GM21515 (cell line): ENCODE measurements at regions not wholly inside any gene's neighbourhood (a gene's known extent, or its start where the extent isn't known, plus 50 kb on each side); places are given as distances from the start of the nearest gene placed in this dataset.
A peak's percentile ranks its signal among the peaks of the same experiment; 100 is the strongest.
"Not testable (repeated sequence)": the region's sequence is repeated elsewhere in the genome, so short reads cannot be mapped to it uniquely, and the experiment has no call there.

Experiments used
- ATAC-seq: cut with Tn5 transposase; IDR thresholded peaks from one replicate; pipeline ENCODE4 v1.9.1; 2021; ENCODE audit not compliant: unreplicated experiment

DNA sequence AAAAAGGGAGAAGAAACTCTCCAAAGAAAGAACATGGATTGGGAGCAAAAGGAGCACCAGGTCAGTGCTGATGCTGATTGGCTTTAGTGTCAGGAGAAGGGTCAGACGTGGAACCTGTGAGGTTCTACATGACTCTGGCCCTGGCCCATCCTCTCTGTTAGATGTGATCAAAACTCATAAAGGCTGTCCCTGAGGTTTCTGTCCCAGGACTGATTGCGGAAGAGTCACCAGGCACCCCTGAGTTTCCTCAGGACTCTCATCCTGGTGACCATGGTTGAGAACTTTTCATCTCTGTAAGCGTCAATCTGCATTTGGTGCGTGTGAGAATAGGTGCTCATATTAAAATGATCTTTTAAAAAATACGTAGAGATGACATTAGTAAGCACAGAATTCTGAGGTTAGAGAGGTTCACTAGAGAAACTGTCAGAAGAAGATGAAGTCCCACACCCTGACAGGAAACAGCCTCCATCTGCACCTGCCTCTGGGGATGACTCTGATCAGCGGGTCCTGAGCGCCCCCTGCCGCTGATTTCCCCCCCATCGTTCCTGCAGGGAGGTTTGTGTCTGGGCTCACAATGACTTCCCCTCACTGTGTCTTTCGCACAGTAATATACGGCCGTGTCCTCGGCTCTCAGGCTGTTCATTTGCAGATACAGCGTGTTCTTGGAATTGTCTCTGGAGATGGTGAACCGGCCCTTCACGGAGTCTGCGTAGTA, 741.8 kb downstream of the TMEM121 start:
- ATAC-seq, result no peak

DNA sequence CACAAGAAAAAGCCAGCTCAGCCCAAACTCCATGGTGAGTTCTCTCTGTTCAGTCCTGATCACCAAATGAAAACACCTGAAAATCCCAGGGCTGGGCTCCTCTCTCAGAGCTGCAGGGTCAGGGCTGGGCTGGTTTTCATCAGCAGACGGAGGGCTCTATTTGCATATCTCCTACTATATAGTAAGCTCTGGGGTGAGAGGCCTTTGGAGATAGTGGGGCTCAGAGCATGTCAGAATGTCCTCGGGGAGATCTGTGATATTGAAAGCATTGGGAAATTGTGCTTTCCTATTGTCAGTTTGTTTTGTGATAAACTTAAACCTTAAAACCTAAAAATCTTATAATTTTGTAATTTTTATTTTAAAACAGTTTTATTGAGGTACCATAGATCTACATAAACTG, 742.6 kb downstream of the TMEM121 start:
- ATAC-seq, result no peak

DNA sequence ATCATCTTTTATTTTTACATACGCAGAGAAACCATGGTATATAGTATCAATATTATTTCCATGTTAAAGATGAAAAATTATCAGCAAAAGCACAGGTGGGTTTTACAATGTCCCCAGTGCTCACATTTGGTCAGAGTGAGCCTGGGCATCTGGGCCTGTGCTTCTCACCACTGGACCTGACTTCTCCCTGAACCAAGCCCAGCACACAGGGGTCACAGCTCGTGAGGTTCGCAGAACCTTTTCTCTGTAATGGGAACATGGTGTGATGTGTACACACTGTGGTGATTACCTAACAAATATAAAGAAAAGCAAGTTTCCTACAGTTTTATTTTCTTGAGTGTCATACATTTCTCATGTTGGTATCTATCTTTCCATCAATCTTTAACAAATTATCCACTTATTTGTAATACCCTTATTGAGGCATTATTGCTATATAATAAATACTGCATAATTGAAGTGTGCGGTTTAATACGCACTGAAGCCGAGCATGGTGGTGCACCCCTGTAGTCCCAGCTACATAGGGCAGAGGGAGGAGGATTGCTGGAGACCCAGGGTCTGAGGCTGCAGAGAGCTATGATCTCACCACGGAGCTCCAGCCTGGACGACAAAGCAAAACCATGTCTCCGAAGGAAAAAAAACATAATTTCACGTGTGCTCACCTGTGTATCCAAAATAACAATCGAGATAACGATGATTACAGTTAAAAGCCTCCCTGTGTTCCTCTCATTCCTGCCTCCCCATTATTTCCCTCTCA, 743.2 kb downstream of the TMEM121 start:
- ATAC-seq, result no peak

DNA sequence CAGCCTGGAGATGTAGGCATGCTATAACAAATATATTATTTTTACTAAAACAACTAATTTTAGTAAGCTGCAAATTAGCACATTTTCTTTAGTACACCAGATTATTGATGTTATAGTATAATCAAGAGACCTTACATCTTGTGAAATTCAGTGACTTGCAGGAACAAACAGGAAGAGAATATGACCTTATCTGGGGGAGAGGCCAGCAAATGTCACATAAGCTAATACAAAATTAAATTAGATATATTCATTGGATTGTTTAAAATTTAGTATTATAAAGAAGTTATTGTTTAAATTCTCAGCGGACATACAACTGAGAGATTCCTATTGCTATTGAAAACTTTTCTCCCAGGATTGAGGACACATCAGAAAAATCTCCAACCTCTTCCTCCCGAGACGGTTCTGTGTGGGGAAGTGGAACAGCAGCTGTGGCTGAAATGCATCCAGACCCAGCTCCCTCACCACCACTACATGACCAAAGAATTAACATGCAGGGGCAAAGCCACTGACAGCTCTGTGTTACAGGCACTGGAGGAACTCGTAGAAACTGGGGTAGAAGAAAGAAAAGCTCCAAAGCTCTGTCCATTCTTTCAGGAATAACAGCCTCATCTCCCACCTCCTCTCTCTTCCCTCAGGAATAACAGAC, 744.2 kb downstream of the TMEM121 start:
- not testable (repeated sequence) for ATAC-seq

DNA sequence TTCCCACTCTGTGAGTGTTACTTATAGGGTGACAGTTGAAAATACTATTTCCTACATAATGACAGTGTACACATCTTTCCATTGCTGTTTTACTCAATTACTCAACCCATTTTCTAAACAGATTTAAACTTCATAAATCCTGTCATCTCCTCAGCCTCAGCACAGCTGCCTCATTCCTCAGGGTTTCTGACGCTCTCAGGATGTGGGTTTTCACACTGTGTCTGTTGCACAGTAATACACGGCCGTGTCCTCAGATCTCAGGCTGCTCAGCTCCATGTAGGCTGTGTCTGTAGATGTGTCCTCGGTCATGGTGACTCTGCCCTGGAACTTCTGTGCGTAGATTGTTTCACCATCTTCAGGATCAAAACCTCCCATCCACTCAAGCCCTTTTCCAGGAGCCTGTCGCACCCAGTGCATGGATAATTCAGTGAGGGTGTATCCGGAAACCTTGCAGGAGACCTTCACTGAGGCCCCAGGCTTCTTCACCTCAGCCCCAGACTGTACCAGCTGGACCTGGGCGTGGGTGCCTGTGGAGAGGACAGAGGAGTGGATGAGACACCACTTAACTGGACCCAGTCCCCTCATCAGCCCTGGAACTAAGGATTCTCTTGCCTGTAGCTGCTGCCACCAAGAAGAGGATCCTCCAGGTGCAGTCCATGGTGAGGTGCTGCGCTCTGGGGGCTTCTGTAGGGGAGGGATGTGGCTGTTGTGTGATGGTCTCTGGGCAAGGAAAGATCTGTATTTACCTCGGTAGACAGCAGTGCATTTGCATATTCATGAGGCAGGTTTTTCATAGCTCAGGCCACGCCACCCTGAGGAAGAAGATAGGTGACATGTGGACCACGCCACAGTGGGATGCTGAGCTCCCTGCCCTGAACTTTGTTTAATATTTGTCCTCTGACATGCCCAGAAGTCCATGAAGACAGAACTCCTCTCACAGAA, 750.2 kb downstream of the TMEM121 start:
- ATAC-seq, result no peak

DNA sequence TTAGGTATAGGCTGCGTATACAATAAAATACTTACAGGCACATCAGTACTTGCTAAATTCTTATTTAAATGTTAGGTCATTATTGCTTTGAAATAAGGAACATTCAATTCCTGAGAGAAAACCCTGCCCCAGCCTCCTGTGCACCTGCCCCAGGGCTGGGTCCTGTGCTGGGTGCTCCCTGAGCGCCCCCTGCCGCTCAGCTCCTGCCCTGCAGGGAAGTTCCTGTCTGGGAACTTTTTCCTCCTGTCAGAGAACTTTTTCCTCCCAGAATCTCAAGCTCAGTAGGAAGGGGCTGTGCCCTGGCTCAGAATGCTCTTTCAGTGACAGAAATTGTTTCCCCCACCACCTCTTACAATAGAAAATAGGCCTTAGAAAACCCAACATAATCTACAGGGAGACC, 751.1 kb downstream of the TMEM121 start:
- no peak for ATAC-seq

DNA sequence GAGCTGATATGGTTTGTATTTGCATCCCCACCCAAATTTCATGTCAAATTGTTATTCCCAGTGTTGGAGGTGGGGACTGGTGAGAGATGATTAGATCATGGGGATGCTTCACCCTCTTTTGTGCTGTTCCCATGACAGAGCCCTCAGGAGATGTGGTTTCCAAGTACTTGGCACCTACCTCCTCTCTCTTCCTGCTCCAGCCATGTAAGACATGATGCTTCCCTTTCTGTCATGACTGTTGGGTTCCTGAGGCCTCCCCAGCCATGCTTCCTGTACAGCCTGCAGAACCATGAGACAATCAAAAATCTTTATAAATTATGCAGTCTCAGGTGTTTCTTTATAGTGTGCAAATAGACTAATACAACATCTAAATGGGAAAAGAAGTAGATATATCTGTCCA, 754.5 kb downstream of the TMEM121 start:
- no peak for ATAC-seq

DNA sequence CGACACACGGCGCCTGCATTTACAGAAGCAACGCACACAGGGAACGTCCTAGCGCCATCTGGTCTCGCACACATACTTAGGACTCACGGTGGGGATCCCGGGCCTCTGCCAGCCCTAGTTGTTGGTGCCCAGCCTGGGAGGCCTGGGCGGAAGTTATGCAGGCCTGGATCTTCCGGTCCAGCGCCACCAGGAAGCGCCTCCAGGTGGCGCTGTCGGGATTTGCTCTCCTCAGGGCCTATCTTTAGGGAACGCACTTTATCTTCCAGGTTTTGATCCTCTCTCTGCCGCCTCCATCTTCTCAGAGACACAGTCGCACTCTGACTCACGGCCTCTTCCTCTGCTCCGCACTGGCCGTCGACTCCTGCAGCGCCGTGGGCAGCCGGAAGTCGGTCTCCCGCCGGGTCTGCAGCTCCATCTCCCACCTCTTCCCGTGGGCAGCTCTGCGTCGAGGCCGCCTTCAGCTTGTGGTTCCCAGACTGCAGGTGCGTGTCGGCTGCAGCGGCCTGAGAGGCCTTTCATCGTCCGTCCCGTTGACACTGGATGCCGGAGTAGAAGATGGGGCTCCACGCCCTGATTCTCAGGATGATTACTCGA, 760.4 kb downstream of the TMEM121 start:
- ATAC-seq, result no peak

DNA sequence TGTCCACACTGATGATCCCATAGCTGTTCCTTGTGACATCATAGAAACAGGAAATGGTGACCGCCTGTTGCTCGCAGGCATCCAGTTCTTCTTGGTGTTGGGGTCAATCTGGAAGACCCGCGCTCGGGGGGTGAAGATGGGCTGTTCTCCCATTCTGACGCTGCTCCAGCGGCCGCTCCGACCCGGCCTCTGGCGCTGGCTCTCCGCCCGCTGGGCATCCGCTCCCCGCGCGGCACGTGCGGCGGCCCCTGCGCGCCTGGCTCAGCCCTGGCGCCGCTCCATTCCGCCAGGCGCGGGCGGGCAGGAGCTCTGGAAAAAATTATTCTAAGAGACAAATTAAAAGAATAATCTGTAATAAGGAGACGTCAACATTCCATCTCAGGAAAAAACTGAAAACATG, 761.1 kb downstream of the TMEM121 start:
- ATAC-seq, result no peak

DNA sequence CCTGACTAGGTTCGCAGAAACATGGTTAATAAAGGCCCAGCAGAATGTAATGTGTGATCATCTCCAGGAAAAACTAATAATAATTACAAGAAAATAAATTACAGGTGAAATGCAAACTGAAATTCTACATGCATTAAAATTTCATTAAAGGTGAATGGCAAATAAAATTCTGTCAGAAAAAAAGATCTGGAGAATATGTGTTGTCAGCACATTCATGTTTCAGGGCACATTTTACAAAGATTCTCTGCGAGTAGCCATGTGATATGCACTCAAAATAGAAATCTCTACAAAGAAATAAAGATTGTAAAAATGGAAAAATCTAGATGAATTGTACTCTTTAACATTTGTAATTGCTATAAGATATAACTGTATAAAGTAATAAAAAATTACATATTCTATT, 765.2 kb downstream of the TMEM121 start:
- ATAC-seq, result no peak

DNA sequence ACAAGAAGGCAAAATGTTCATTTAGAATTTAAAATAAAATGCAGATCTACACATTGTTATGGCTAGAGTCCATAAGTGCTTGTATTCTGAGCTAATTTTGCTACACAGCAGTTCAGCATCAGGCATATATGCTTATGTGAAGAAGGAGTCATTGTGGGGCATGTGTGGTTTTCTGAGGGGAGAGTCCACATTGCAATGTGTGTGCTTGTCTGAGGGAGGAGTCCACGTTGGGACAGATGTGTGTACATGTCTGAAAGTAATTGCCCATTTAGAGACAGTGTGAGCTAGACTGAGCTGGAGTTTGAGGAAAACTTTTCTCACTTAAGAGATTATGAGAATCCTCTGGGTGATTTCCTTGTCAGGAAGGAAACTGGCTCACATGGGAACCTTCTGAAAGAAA, 767.9 kb downstream of the TMEM121 start:
- no peak for ATAC-seq

DNA sequence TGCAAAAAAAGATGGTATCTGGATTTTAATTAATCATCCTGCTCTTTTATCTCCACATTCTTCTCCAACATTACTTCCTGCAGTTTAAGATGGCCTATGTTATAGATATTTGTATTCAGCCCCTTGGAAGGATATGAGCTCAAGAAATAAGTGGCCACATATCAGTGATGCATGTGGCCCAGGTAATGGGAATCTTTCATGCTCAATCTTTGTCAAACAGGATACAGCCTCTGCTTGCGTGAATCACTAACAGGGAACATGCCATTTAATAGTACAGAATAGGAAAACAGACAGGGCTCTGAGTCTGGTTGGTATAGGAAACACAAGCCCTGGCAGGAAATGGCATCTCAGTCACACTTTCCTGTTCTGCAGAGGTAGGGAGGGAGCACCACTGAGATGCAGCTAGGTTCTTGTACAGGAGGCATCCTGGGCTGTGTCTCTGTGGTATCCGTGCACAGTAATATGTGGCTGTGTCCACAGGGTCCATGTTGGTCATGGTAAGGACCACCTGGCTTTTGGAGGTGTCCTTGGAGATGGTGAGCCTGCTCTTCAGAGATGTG, 774.6 kb downstream of the TMEM121 start:
- ATAC-seq, result not testable (repeated sequence)

DNA sequence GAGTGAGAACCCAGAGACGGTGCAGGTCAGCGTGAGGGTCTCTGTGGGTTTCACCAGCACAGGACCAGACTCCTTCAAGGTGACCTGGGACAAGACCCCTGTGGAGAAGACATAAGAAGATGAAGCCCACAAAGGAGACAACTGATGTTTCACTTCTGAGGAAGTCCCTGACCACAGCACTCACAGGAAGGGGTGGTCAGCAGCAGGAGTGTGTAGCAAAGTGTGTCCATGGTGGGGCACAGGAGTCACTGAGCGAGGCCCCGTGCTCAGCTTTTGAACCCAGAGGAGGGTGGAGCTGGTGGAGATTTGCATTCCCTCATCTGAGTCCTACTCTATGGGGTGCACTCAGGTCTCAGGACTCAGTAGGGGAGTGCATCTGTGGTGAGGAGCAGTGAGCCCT, 775.2 kb downstream of the TMEM121 start:
- ATAC-seq, result not testable (repeated sequence)

DNA sequence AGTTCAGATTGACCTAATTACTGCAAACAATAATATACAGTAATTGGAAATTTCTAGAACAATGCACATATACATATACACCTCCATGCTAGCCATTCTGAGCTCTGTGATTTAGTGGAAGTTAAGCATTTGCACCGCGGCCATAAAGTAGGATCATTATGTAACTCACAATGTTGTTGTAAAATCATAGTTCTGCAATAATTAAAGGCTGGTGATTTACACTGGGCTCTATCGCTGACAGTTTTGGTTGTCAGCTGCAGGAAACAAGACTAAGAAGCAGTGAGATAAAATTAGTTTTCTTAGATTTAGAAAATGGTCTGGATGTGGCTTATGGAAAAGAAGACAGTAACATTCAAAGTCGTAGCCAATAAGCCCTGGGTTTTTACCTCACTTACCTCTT, 776.3 kb downstream of the TMEM121 start:
- ATAC-seq, result no peak

DNA sequence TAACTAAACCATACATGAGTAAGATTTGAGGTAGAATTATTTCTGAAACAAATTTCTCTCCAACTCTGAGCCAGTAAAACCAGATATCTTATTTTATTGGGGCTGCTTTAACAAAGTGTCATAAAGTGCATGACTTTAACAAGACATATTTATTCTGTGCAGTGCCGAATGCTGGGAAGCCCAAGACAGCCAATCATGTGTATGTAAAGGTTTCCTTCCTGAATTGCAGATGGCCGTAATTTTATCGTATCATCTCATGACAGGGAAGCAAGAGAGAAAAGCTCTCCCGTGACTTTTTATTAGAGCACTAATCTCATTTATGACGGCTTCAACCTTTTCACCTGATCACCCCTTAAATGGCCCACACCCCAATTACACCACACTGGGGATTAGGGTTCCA, 777.9 kb downstream of the TMEM121 start:
- ATAC-seq, result no peak

DNA sequence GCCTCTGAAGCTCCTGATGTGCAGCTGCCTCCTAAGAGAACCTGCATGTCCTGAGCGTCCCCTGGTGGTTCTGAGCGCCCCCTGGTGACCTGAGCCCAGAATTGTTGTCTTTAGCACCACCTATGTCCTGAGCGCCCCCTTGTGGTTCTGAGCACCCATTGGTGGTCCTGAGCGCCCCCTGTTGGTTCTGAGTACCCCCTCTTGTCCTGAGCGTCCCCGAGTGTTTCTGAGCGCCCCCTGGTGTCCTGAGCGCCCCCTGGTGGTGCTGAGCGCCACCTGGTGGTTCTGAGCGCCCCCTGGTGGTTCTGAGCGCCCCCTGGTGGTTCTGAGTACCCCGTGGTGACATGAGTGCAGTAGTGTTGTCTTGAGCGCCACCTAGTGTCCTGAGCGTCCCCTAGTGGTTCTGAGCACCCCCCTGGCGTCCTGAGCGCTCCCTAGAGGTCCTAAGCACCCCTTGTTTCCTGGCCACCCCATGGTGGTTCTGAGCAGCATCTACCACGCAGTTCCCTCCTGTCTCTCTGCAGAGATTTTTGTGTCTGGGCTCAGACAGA, 782.5 kb downstream of the TMEM121 start:
- ATAC-seq, result peak; percentile 89

DNA sequence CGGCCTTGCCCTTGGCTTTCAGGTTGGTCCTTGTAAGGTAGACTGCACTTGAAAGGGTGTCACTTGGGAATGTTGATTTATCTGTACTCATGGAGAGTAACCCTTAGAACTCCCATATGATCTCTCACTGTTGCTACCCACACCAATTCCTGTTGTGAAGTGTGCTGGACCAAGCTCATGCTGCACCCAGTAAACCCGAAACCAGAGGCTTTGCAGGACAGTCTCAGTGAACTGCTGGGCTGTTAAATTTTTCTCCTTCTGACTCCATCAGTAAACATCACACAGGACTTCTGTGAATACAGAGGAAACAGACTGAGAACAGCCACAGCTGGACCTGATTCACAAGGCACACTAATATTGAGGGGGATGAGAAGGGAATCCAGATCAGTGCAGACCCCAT, 783.0 kb downstream of the TMEM121 start:
- no peak for ATAC-seq

DNA sequence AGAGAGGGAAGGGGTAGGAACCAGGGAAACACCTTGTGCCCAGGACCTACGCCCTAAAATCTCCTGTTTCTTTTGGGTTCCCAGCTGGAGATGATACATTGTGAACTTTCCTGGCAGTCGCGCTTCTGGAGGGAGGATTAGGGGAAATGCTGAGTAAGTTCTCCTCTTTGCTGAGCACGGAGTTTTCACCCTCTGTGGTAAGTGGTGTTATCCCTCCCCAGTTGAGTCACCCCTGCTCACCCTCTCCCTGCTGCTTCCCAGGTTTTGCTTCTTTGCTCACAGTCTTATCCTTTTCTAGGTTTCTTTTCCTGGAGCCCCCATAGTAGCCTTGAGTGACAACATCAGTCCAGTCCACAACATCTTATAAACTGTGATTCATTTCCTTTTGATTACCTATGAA, 789.1 kb downstream of the TMEM121 start:
- ATAC-seq, result no peak

DNA sequence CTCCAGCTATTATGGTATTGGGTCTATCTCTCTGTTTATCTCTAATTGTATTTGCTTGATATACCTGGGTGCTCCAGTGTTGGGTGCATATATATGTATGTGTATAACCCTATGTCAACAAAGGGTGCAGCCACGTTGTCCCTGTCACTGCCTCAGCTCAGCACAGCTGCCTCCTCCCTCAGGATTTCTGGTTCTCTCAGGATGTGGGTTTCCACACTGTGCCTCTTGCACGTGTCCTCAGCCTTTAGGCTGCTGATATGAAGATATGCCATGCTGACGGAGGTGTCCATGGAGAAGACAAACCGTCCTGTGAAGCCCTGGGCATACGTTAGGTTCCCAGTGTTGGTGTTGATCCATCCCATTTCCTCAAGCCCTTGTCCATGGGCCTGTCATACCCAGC, 791.2 kb downstream of the TMEM121 start:
- ATAC-seq, result no peak

DNA sequence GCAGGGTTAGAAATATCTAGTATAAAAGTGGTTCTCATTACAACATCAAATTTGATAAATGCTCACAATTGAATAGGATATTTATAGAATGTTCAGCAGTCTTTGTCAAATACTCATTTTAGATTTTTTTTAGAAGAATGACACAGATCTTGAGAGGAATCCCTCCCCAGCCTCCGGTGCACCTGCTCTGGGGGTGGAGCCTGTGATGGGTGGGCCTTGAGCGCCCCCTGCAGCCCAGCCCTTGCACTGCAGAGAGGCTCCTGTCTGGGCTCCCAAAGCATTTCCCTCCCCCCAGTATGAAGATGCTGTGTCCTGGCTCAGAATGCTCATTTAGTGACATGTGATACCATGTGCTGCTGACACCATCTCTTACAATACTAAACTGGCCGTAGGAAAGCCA, 792.3 kb downstream of the TMEM121 start:
- ATAC-seq, result no peak
